ENCODE measurements at regions not wholly inside any gene's neighbourhood (a gene's known extent, or its start where the extent isn't known, plus 50 kb on each side); places are given as distances from the start of the nearest gene placed in this dataset.

DNA sequence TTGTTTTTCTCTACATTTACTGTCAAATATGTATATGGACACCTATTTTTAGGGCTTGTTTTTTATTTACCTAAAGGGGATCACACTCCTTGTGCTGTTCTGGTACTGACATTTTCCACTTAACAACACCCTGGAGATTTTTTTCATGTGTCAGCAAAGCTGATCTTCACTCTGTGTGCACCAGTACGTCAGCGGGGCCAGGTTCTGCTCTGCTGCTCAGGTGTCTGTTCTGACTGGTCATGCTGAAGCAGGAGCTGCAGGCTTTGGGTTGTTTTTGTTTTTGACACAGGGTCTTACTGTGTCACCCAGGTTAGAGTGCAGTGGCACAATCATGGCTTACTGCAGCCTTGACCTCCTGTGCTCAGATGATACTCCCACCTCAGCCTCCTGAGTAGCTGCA is 81.9 kb upstream of the CCND2 start:
- TF ChIP-seq ZFP30 (CRISPR knock-in tag; IDR thresholded peaks at IDR 0.05) (no peak), ESRRG (CRISPR knock-in tag; IDR thresholded peaks at IDR 0.05) (no peak), POU6F1 (CRISPR knock-in tag; IDR thresholded peaks at IDR 0.05; ENCODE audit: borderline replicate concordance, low read depth) (no peak), CSRNP3 (CRISPR knock-in tag; IDR thresholded peaks at IDR 0.05) (no peak), ZNF565 (CRISPR knock-in tag; conservative IDR thresholded peaks at IDR 0.05; ENCODE audit: low read depth) (no peak), ZNF70 (CRISPR knock-in tag; IDR thresholded peaks at IDR 0.05) (no peak), ARNTL (CRISPR knock-in tag; IDR thresholded peaks at IDR 0.05; ENCODE audit: borderline replicate concordance, low read depth) (no peak), TOX (CRISPR knock-in tag; IDR thresholded peaks at IDR 0.05; ENCODE audit: borderline replicate concordance) (no peak), TCF4 (CRISPR knock-in tag; IDR thresholded peaks at IDR 0.05; ENCODE audit: borderline replicate concordance) (no peak), SNAI2 (CRISPR knock-in tag; IDR thresholded peaks at IDR 0.05) (no peak), PPARA (CRISPR knock-in tag; IDR thresholded peaks at IDR 0.05; ENCODE audit: borderline replicate concordance) (no peak), ZC3H10 (CRISPR knock-in tag; IDR thresholded peaks at IDR 0.05) (no peak), ZNF8 (CRISPR knock-in tag; IDR thresholded peaks at IDR 0.05) (no peak), OSR1 (CRISPR knock-in tag; IDR thresholded peaks at IDR 0.05) (no peak), ZFP3 (CRISPR knock-in tag; IDR thresholded peaks at IDR 0.05) (no peak), BACH2 (CRISPR knock-in tag; IDR thresholded peaks at IDR 0.05; ENCODE audit: borderline replicate concordance) (no peak), CSDC2 (CRISPR knock-in tag; IDR thresholded peaks at IDR 0.05) (no peak)
- no peak for ATAC-seq

DNA sequence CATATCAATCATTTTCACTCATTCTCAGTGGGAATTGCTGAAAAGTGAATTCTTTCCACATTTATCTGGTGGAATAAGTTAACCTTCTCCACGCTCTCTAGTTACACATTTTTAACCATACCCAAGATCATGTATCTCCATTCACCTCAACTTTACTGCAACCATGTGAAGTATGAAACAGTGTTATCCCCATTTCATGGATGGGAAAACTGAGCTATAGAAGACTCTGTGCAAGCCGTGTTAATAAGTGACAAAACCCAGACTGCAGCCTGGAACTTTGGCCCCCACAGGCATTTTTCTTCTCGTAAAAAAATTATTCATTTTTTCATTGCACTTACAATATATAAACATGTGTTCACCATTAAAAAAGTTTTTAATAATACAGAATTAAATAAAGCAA is 82.4 kb upstream of the CCND2 start:
- TF ChIP-seq CSDC2 (CRISPR knock-in tag; IDR thresholded peaks at IDR 0.05), result no peak
- no peak for TF ChIP-seq BACH2 (CRISPR knock-in tag; IDR thresholded peaks at IDR 0.05; ENCODE audit: borderline replicate concordance)
- no peak for TF ChIP-seq SNAI2 (CRISPR knock-in tag; IDR thresholded peaks at IDR 0.05)
- TF ChIP-seq ARNTL (CRISPR knock-in tag; IDR thresholded peaks at IDR 0.05; ENCODE audit: borderline replicate concordance, low read depth), result no peak
- TF ChIP-seq POU6F1 (CRISPR knock-in tag; IDR thresholded peaks at IDR 0.05; ENCODE audit: borderline replicate concordance, low read depth), result no peak
- TF ChIP-seq ZNF8 (CRISPR knock-in tag; IDR thresholded peaks at IDR 0.05), result no peak
- no peak for TF ChIP-seq ZC3H10 (CRISPR knock-in tag; IDR thresholded peaks at IDR 0.05)
- TF ChIP-seq ISL1 (CRISPR knock-in tag; IDR thresholded peaks at IDR 0.05), result no peak
- no peak for TF ChIP-seq PPARA (CRISPR knock-in tag; IDR thresholded peaks at IDR 0.05; ENCODE audit: borderline replicate concordance)
- TF ChIP-seq CSRNP3 (CRISPR knock-in tag; IDR thresholded peaks at IDR 0.05), result no peak
- TF ChIP-seq ZFP30 (CRISPR knock-in tag; IDR thresholded peaks at IDR 0.05), result no peak
- TF ChIP-seq ESRRG (CRISPR knock-in tag; IDR thresholded peaks at IDR 0.05), result no peak
- no peak for TF ChIP-seq OSR1 (CRISPR knock-in tag; IDR thresholded peaks at IDR 0.05)
- TF ChIP-seq TCF4 (CRISPR knock-in tag; IDR thresholded peaks at IDR 0.05; ENCODE audit: borderline replicate concordance), result no peak
- no peak for TF ChIP-seq ZNF70 (CRISPR knock-in tag; IDR thresholded peaks at IDR 0.05)
- TF ChIP-seq CREB5 (CRISPR knock-in tag; IDR thresholded peaks at IDR 0.05; ENCODE audit: low read depth), result no peak
- TF ChIP-seq ZNF565 (CRISPR knock-in tag; conservative IDR thresholded peaks at IDR 0.05; ENCODE audit: low read depth), result no peak
- ATAC-seq, result no peak

DNA sequence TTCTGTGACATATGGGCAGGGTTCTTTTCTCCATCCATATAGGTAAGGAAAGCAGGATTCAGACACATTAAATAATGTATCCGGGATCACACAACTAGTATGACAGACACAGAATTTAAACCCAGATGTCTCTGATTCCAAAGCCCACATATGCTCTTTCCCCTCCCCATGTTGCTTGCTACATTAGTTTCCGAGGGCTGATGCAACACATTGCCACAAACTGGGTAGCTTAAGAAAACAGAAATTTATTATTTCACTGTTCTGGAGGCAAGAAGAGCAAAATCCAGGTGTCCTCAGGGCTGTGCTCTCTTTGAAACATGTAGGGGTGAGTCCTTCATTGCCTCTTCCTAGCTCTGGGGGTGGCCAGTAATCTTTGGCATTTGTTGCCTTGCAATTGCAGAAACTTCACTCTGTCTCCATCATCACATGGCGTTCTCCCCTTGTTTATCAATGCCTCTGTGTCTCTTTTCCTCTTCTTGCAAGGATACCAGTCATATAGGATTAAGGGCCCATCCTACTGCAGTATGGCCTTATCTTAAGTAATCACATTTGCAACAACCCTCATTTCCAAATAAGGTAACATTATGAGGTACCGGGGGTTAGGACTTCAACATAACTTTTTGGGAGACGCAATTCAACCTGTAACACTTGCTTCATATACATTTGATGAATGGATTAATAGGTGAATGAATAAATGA is 83.0 kb upstream of the CCND2 start:
- no peak for TF ChIP-seq RARB (CRISPR knock-in tag; IDR thresholded peaks at IDR 0.05)
- TF ChIP-seq GLIS3 (CRISPR knock-in tag; IDR thresholded peaks at IDR 0.05), result no peak
- TF ChIP-seq ZFP3 (CRISPR knock-in tag; IDR thresholded peaks at IDR 0.05), result no peak
- TF ChIP-seq PPARA (CRISPR knock-in tag; IDR thresholded peaks at IDR 0.05; ENCODE audit: borderline replicate concordance), result no peak
- TF ChIP-seq ZNF565 (CRISPR knock-in tag; conservative IDR thresholded peaks at IDR 0.05; ENCODE audit: low read depth), result no peak
- no peak for TF ChIP-seq OSR1 (CRISPR knock-in tag; IDR thresholded peaks at IDR 0.05)
- TF ChIP-seq CSRNP3 (CRISPR knock-in tag; IDR thresholded peaks at IDR 0.05), result no peak
- no peak for TF ChIP-seq BACH2 (CRISPR knock-in tag; IDR thresholded peaks at IDR 0.05; ENCODE audit: borderline replicate concordance)
- no peak for TF ChIP-seq ZNF8 (CRISPR knock-in tag; IDR thresholded peaks at IDR 0.05)
- TF ChIP-seq CSDC2 (CRISPR knock-in tag; IDR thresholded peaks at IDR 0.05), result no peak
- TF ChIP-seq ESRRG (CRISPR knock-in tag; IDR thresholded peaks at IDR 0.05), result no peak
- no peak for TF ChIP-seq POU6F1 (CRISPR knock-in tag; IDR thresholded peaks at IDR 0.05; ENCODE audit: borderline replicate concordance, low read depth)
- TF ChIP-seq ISL1 (CRISPR knock-in tag; IDR thresholded peaks at IDR 0.05), result no peak
- TF ChIP-seq TOX (CRISPR knock-in tag; IDR thresholded peaks at IDR 0.05; ENCODE audit: borderline replicate concordance), result no peak
- no peak for TF ChIP-seq ZFP30 (CRISPR knock-in tag; IDR thresholded peaks at IDR 0.05)
- no peak for TF ChIP-seq ARNTL (CRISPR knock-in tag; IDR thresholded peaks at IDR 0.05; ENCODE audit: borderline replicate concordance, low read depth)
- TF ChIP-seq ZNF70 (CRISPR knock-in tag; IDR thresholded peaks at IDR 0.05), result no peak
- TF ChIP-seq TCF4 (CRISPR knock-in tag; IDR thresholded peaks at IDR 0.05; ENCODE audit: borderline replicate concordance), result no peak
- no peak for ATAC-seq
